ENCODE measurements at regions not wholly inside any gene's neighbourhood (a gene's known extent, or its start where the extent isn't known, plus 50 kb on each side); places are given as distances from the start of the nearest gene placed in this dataset.

GRCh38 chr17:34847938-34848337 lies 113.3 kb downstream of the CCT6B start:
- DNase-seq, result no peak

GRCh38 chr17:34845296-34845695 lies 116.0 kb downstream of the CCT6B start:
- intact Hi-C loops (cut with DNase I), result no loop called here
- Histone ChIP-seq H3K4me1 (peaks cover 0 to 6% (median 3%) of the 10 kb centered on the region in 4 donors), H3K9me3 (no peaks in the 10 kb centered on the region), H3K36me3 (no peaks in the 10 kb centered on the region), H3K27me3 (no peaks in the 10 kb centered on the region), H3K4me3 (no peak overlapping the region), H3K27ac (no peak overlapping the region)
- DNase-seq, result no peak
- WGBS (ENCODE audit: insufficient coverage, low coverage, low lambda C conversion rate, missing lambda C conversion rate), result 58% methylated on average over 3 of the region's 3 CpGs
- no peak for TF ChIP-seq POLR2A (IDR thresholded peaks at IDR 0.05)
- TF ChIP-seq CTCF (IDR thresholded peaks at IDR 0.05), result no peak
- ATAC-seq, result no peak

More at GRCh38 chr17:34847938-34848337, 113.3 kb downstream of the CCT6B start:
- no peak overlapping the region for H3K27ac ChIP-seq
- H3K9me3 ChIP-seq, result no peaks in the 10 kb centered on the region
- peaks cover 0 to 8% (median 4%) of the 10 kb centered on the region in 4 donors for H3K4me1 ChIP-seq
- H3K4me3 ChIP-seq, result no peak overlapping the region
- ATAC-seq, result no peak
- H3K27me3 ChIP-seq, result no peaks in the 10 kb centered on the region
- WGBS (ENCODE audit: insufficient coverage, low coverage, low lambda C conversion rate, missing lambda C conversion rate), result 53% methylated on average over 3 of the region's 3 CpGs
- no peak for TF ChIP-seq POLR2A (IDR thresholded peaks at IDR 0.05)
- TF ChIP-seq CTCF (IDR thresholded peaks at IDR 0.05), result no peak
- intact Hi-C loops (cut with DNase I), result no loop called here
- no peaks in the 10 kb centered on the region for H3K36me3 ChIP-seq

GRCh38 chr17:34843682-34844081 lies 117.6 kb downstream of the CCT6B start:
- ATAC-seq (no peak), DNase-seq (no peak)
- Histone ChIP-seq H3K4me1 (no peaks in the 10 kb centered on the region), H3K27ac (no peak overlapping the region), H3K4me3 (no peak overlapping the region), H3K27me3 (no peaks in the 10 kb centered on the region), H3K9me3 (no peaks in the 10 kb centered on the region), H3K36me3 (no peaks in the 10 kb centered on the region)
- intact Hi-C loops (cut with DNase I), result no loop called here
- WGBS (ENCODE audit: insufficient coverage, low coverage, low lambda C conversion rate, missing lambda C conversion rate), result 66% methylated on average over 2 of the region's 3 CpGs
- TF ChIP-seq POLR2A (IDR thresholded peaks at IDR 0.05) (no peak), CTCF (IDR thresholded peaks at IDR 0.05) (no peak)

- no peaks in the 10 kb centered on the region for H3K27me3 ChIP-seq
- H3K36me3 ChIP-seq, result no peaks in the 10 kb centered on the region
- H3K27ac ChIP-seq, result no peak overlapping the region
- no peak for ATAC-seq
- H3K4me3 ChIP-seq, result no peak overlapping the region
- WGBS (ENCODE audit: insufficient coverage, low coverage, low lambda C conversion rate, missing lambda C conversion rate), result 65% methylated on average over 2 of the region's 5 CpGs
- intact Hi-C loops (cut with DNase I), result no loop called here
- TF ChIP-seq POLR2A (IDR thresholded peaks at IDR 0.05) (no peak), CTCF (IDR thresholded peaks at IDR 0.05) (no peak)
- no peak for DNase-seq
- no peaks in the 10 kb centered on the region for H3K9me3 ChIP-seq
- no peaks in the 10 kb centered on the region for H3K4me1 ChIP-seq
Measured at GRCh38 chr17:34842235-34842634, 119.0 kb downstream of the CCT6B start.

- H3K9me3 ChIP-seq, result no peaks in the 10 kb centered on the region
- H3K27me3 ChIP-seq, result no peaks in the 10 kb centered on the region
- intact Hi-C loops (cut with DNase I), result no loop called here
- TF ChIP-seq CTCF (IDR thresholded peaks at IDR 0.05), result no peak
- TF ChIP-seq POLR2A (IDR thresholded peaks at IDR 0.05), result no peak
- no CpG with 5 or more reads among the region's 1 CpG for WGBS (ENCODE audit: insufficient coverage, low coverage, low lambda C conversion rate, missing lambda C conversion rate)
- ATAC-seq (no peak), DNase-seq (no peak)
- no peak overlapping the region for H3K27ac ChIP-seq
- no peak overlapping the region for H3K4me3 ChIP-seq
- no peaks in the 10 kb centered on the region for H3K4me1 ChIP-seq
- H3K36me3 ChIP-seq, result no peaks in the 10 kb centered on the region
Measured at GRCh38 chr17:34841467-34841866, 119.8 kb downstream of the CCT6B start.

Data from right lobe of liver (tissue), 6 donors.